ENCODE measurements at regions not wholly inside any gene's neighbourhood (a gene's known extent, or its start where the extent isn't known, plus 50 kb on each side); places are given as distances from the start of the nearest gene placed in this dataset.

GRCh38 chr13:75154331-75154730, 327.6 kb downstream of the TBC1D4 start:
- dilution Hi-C loops (cut with MboI; ENCODE audit: extremely low pct_ligation_motif_present, low sequenced_read_pairs) = no loop called here
- Histone ChIP-seq H3K9ac (ENCODE audit: control insufficient read depth, extremely low read depth, insufficient read depth, low read length) (no peak overlapping the region), H2AFZ (ENCODE audit: control insufficient read depth, low read length) (no peak overlapping the region), H3K4me1 (ENCODE audit: control insufficient read depth, extremely low read depth, insufficient read depth, low read length) (no peaks in the 10 kb centered on the region), H3K9me1 (ENCODE audit: control insufficient read depth, extremely low read depth, insufficient read depth, low read length) (no peaks in the 10 kb centered on the region), H3K4me2 (ENCODE audit: control insufficient read depth, extremely low read depth, insufficient read depth, low read depth, low read length) (no peak overlapping the region), H3K79me2 (ENCODE audit: control insufficient read depth, insufficient read depth, low read length) (no peaks in the 10 kb centered on the region), H3K9me3 (ENCODE audit: control insufficient read depth, low read depth, low read length) (peaks cover 3% of the 10 kb centered on the region), H3K27me3 (ENCODE audit: control insufficient read depth, extremely low read depth, insufficient read depth, low read length) (no peaks in the 10 kb centered on the region), H3K4me3 (ENCODE audit: control insufficient read depth in 2 of 3, extremely low read depth in 1 of 3, insufficient read depth in 2 of 3, low read depth in 1 of 3, low read length in 3 of 3) (no peak overlapping the region), H3K27ac (ENCODE audit: control insufficient read depth, insufficient read depth, low read length) (no peak overlapping the region), H3K36me3 (ENCODE audit: control insufficient read depth in 2 of 2, extremely low read depth in 1 of 2, insufficient read depth in 2 of 2, low read length in 2 of 2) (no peaks in the 10 kb centered on the region), H4K20me1 (ENCODE audit: control insufficient read depth, extremely low read depth, insufficient read depth, low read length) (no peaks in the 10 kb centered on the region)
- no peak for DNase-seq (ENCODE audit: low read depth, low spot score)
- no peak for FAIRE-seq
- TF ChIP-seq EZH2 (IDR thresholded peaks at IDR 0.05; ENCODE audit: low read length) (no peak), CTCF (optimal IDR thresholded peaks at IDR 0.05 in 1 of 3, IDR thresholded peaks at IDR 0.05 in 1 of 3, conservative IDR thresholded peaks at IDR 0.05 in 1 of 3; ENCODE audit: extremely low read depth in 1 of 3, insufficient read depth in 2 of 3, low read length in 3 of 3) (no peak)

- FAIRE-seq (no peak), DNase-seq (ENCODE audit: low read depth, low spot score) (no peak)
- H3K4me3 ChIP-seq (ENCODE audit: control insufficient read depth in 2 of 3, extremely low read depth in 1 of 3, insufficient read depth in 2 of 3, low read depth in 1 of 3, low read length in 3 of 3) = no peak overlapping the region
- no peaks in the 10 kb centered on the region for H4K20me1 ChIP-seq (ENCODE audit: control insufficient read depth, extremely low read depth, insufficient read depth, low read length)
- no peak overlapping the region for H3K9ac ChIP-seq (ENCODE audit: control insufficient read depth, extremely low read depth, insufficient read depth, low read length)
- dilution Hi-C loops (cut with MboI; ENCODE audit: extremely low pct_ligation_motif_present, low sequenced_read_pairs) = no loop called here
- no peaks in the 10 kb centered on the region for H3K9me1 ChIP-seq (ENCODE audit: control insufficient read depth, extremely low read depth, insufficient read depth, low read length)
- H3K9me3 ChIP-seq (ENCODE audit: control insufficient read depth, low read depth, low read length) = peaks cover 3% of the 10 kb centered on the region
- no peak overlapping the region for H3K4me2 ChIP-seq (ENCODE audit: control insufficient read depth, extremely low read depth, insufficient read depth, low read depth, low read length)
- H3K27me3 ChIP-seq (ENCODE audit: control insufficient read depth, extremely low read depth, insufficient read depth, low read length) = no peaks in the 10 kb centered on the region
- H2AFZ ChIP-seq (ENCODE audit: control insufficient read depth, low read length) = no peak overlapping the region
- TF ChIP-seq EZH2 (IDR thresholded peaks at IDR 0.05; ENCODE audit: low read length) = no peak
- no peak for TF ChIP-seq CTCF (optimal IDR thresholded peaks at IDR 0.05 in 1 of 3, IDR thresholded peaks at IDR 0.05 in 1 of 3, conservative IDR thresholded peaks at IDR 0.05 in 1 of 3; ENCODE audit: extremely low read depth in 1 of 3, insufficient read depth in 2 of 3, low read length in 3 of 3)
- no peak overlapping the region for H3K27ac ChIP-seq (ENCODE audit: control insufficient read depth, insufficient read depth, low read length)
- no peaks in the 10 kb centered on the region for H3K4me1 ChIP-seq (ENCODE audit: control insufficient read depth, extremely low read depth, insufficient read depth, low read length)
- no peaks in the 10 kb centered on the region for H3K79me2 ChIP-seq (ENCODE audit: control insufficient read depth, insufficient read depth, low read length)
- H3K36me3 ChIP-seq (ENCODE audit: control insufficient read depth in 2 of 2, extremely low read depth in 1 of 2, insufficient read depth in 2 of 2, low read length in 2 of 2) = no peaks in the 10 kb centered on the region
Measured at GRCh38 chr13:75153834-75154233, 328.1 kb downstream of the TBC1D4 start.
